Ammon's horn (tissue), 1 donor: ENCODE measurements at regions not wholly inside any gene's neighbourhood (a gene's known extent, or its start where the extent isn't known, plus 50 kb on each side); places are given as distances from the start of the nearest gene placed in this dataset.

Experiments used
- DNase-seq: peaks from one replicate; pipeline ENCODE4 v3.0.0-alpha.2; 2016; ENCODE audit warnings: low spot score

- DNase-seq = no peak
Observed at GRCh38 chr9:113785334-113785733, 90.8 kb upstream of the ZNF618 start.

GRCh38 chr9:113786071-113786470, 90.0 kb upstream of the ZNF618 start:
- DNase-seq = no peak

GRCh38 chr9:113787871-113788270, 88.2 kb upstream of the ZNF618 start:
- DNase-seq = no peak

GRCh38 chr9:113788616-113789330, 87.3 kb upstream of the ZNF618 start:
- DNase-seq = no peak

GRCh38 chr9:113790093-113790492, 86.0 kb upstream of the ZNF618 start:
- no peak for DNase-seq

GRCh38 chr9:113793558-113793957, 82.6 kb upstream of the ZNF618 start:
- DNase-seq = no peak

GRCh38 chr9:113794721-113795120, 81.4 kb upstream of the ZNF618 start:
- DNase-seq = no peak

- no peak for DNase-seq
Observed at GRCh38 chr9:113795811-113796392, 80.2 kb upstream of the ZNF618 start.

- no peak for DNase-seq
Observed at GRCh38 chr9:113796646-113797426, 79.3 kb upstream of the ZNF618 start.

GRCh38 chr9:113798062-113799030, 77.8 kb upstream of the ZNF618 start:
- no peak for DNase-seq

- no peak for DNase-seq
Observed at GRCh38 chr9:113800276-113800675, 75.8 kb upstream of the ZNF618 start.

- no peak for DNase-seq
Observed at GRCh38 chr9:113803811-113804589, 72.1 kb upstream of the ZNF618 start.

GRCh38 chr9:113805486-113806132, 70.5 kb upstream of the ZNF618 start:
- no peak for DNase-seq

- peak; percentile 72 for DNase-seq
Observed at GRCh38 chr9:113807173-113808061, 68.7 kb upstream of the ZNF618 start.

- DNase-seq = no peak
Observed at GRCh38 chr9:113808391-113809358, 67.4 kb upstream of the ZNF618 start.

- no peak for DNase-seq
Observed at GRCh38 chr9:113817171-113817570, 58.9 kb upstream of the ZNF618 start.

- no peak for DNase-seq
Observed at GRCh38 chr9:113818391-113818790, 57.7 kb upstream of the ZNF618 start.

GRCh38 chr9:113822315-113822714, 53.8 kb upstream of the ZNF618 start:
- no peak for DNase-seq
